Endothelial cell of hepatic sinusoid (primary cell): ENCODE measurements at regions not wholly inside any gene's neighbourhood (a gene's known extent, or its start where the extent isn't known, plus 50 kb on each side); places are given as distances from the start of the nearest gene placed in this dataset.
"Not testable (repeated sequence)": the region's sequence is repeated elsewhere in the genome, so short reads cannot be mapped to it uniquely, and the experiment has no call there.

Experiments used
- in situ Hi-C: cut with HindIII; loops from 2 replicates; pipeline ENCODE4 v1.10.0; 2017; ENCODE audit warnings: low sequenced_read_pairs

- in situ Hi-C loops, result no loop called here
Observed at GRCh38 chr6:137654365-137654981, 160.3 kb upstream of the OLIG3 start.

GRCh38 chr6:137655291-137655690, 161.1 kb upstream of the OLIG3 start:
- in situ Hi-C loops, result no loop called here

GRCh38 chr6:137656735-137657134, 162.5 kb upstream of the OLIG3 start:
- in situ Hi-C loops, result no loop called here

- in situ Hi-C loops, result no loop called here
Observed at GRCh38 chr6:137657351-137657911, 163.2 kb upstream of the OLIG3 start.

- in situ Hi-C loops, result no loop called here
Observed at GRCh38 chr6:137658287-137658686, 164.1 kb upstream of the OLIG3 start.

GRCh38 chr6:137659871-137660270, 165.7 kb upstream of the OLIG3 start:
- in situ Hi-C loops, result no loop called here

- in situ Hi-C loops, result no loop called here
Observed at GRCh38 chr6:137660296-137660731, 166.1 kb upstream of the OLIG3 start.

- in situ Hi-C loops, result no loop called here
Observed at GRCh38 chr6:137661601-137662000, 167.4 kb upstream of the OLIG3 start.

GRCh38 chr6:137664183-137664582, 170.0 kb upstream of the OLIG3 start:
- in situ Hi-C loops, result no loop called here

- in situ Hi-C loops, result no loop called here
Observed at GRCh38 chr6:137665342-137665934, 171.2 kb upstream of the OLIG3 start.

- in situ Hi-C loops, result no loop called here
Observed at GRCh38 chr6:137666202-137666774, 172.1 kb upstream of the OLIG3 start.

- in situ Hi-C loops, result no loop called here
Observed at GRCh38 chr6:137673603-137674002, 179.4 kb upstream of the OLIG3 start.

GRCh38 chr6:137676888-137677287, 182.7 kb upstream of the OLIG3 start:
- in situ Hi-C loops, result no loop called here

GRCh38 chr6:137677709-137678108, 183.5 kb upstream of the OLIG3 start:
- in situ Hi-C loops, result no loop called here

- in situ Hi-C loops, result no loop called here
Observed at GRCh38 chr6:137678451-137678850, 184.3 kb upstream of the OLIG3 start.

- in situ Hi-C loops, result no loop called here
Observed at GRCh38 chr6:137680705-137681346, 186.2 kb upstream of the TNFAIP3 start.

GRCh38 chr6:137681445-137682009, 185.5 kb upstream of the TNFAIP3 start:
- in situ Hi-C loops, result no loop called here

GRCh38 chr6:137682658-137683057, 184.4 kb upstream of the TNFAIP3 start:
- in situ Hi-C loops, result not testable (repeated sequence)

GRCh38 chr6:137683916-137684315, 183.1 kb upstream of the TNFAIP3 start:
- in situ Hi-C loops, result no loop called here

- in situ Hi-C loops, result no loop called here
Observed at GRCh38 chr6:137685798-137686375, 181.2 kb upstream of the TNFAIP3 start.

GRCh38 chr6:137687818-137688217, 179.2 kb upstream of the TNFAIP3 start:
- in situ Hi-C loops, result no loop called here
